ENCODE measurements at regions not wholly inside any gene's neighbourhood (a gene's known extent, or its start where the extent isn't known, plus 50 kb on each side); places are given as distances from the start of the nearest gene placed in this dataset.
A peak's percentile ranks its signal among the peaks of the same experiment; 100 is the strongest.

GRCh38 chr3:4021162-4021561 lies 221.9 kb downstream of the LRRN1 start:
- DNase-seq, result no peak

- DNase-seq, result no peak
These were observed 229.9 kb downstream of the LRRN1 start for GRCh38 chr3:4029135-4029534.

- DNase-seq, result no peak
These were observed 231.4 kb downstream of the LRRN1 start for GRCh38 chr3:4030624-4031023.

- DNase-seq, result no peak
These were observed 234.1 kb downstream of the LRRN1 start for GRCh38 chr3:4033296-4033695.

- DNase-seq, result no peak
These were observed 236.8 kb downstream of the LRRN1 start for GRCh38 chr3:4036046-4036445.

GRCh38 chr3:4038351-4038750 lies 239.1 kb downstream of the LRRN1 start:
- DNase-seq, result no peak

- no peak for DNase-seq
These were observed 242.8 kb downstream of the LRRN1 start for GRCh38 chr3:4042070-4042469.

- DNase-seq, result no peak
These were observed 243.6 kb downstream of the LRRN1 start for GRCh38 chr3:4042869-4043268.

- peak in 1 of 58 donors; percentile 5 for DNase-seq
These were observed 244.8 kb downstream of the LRRN1 start for GRCh38 chr3:4043867-4044575.

GRCh38 chr3:4044619-4045018 lies 245.4 kb downstream of the LRRN1 start:
- no peak for DNase-seq

GRCh38 chr3:4045756-4046155 lies 246.5 kb downstream of the LRRN1 start:
- no peak for DNase-seq

- no peak for DNase-seq
These were observed 248.1 kb downstream of the LRRN1 start for GRCh38 chr3:4047366-4047765.

- no peak for DNase-seq
These were observed 250.5 kb upstream of the SETMAR start for GRCh38 chr3:4052706-4053105.

- no peak for DNase-seq
These were observed 249.2 kb upstream of the SETMAR start for GRCh38 chr3:4053975-4054374.

- no peak for DNase-seq
These were observed 243.1 kb upstream of the SETMAR start for GRCh38 chr3:4060064-4060463.

- no peak for DNase-seq
These were observed 242.6 kb upstream of the SETMAR start for GRCh38 chr3:4060603-4061002.

GRCh38 chr3:4061195-4061594 lies 242.0 kb upstream of the SETMAR start:
- DNase-seq, result no peak

GRCh38 chr3:4061783-4062360 lies 241.3 kb upstream of the SETMAR start:
- DNase-seq, result no peak

- DNase-seq, result no peak
These were observed 240.5 kb upstream of the SETMAR start for GRCh38 chr3:4062621-4063020.

- DNase-seq, result no peak
These were observed 239.1 kb upstream of the SETMAR start for GRCh38 chr3:4063916-4064574.

GRCh38 chr3:4065085-4065484 lies 238.1 kb upstream of the SETMAR start:
- DNase-seq, result no peak

GRCh38 chr3:4065554-4065953 lies 237.6 kb upstream of the SETMAR start:
- DNase-seq, result no peak

GRCh38 chr3:4067893-4068292 lies 235.3 kb upstream of the SETMAR start:
- peak in 1 of 58 donors; percentile 2 for DNase-seq
